NT2/D1 (cell line): ENCODE measurements at regions not wholly inside any gene's neighbourhood (a gene's known extent, or its start where the extent isn't known, plus 50 kb on each side); places are given as distances from the start of the nearest gene placed in this dataset.

Experiments used
- DNase-seq: peaks from one replicate; pipeline ENCODE4 v3.0.0-alpha.2; 2011; ENCODE audit warnings: low read depth, low spot score
- H3K27me3 ChIP-seq: 2 replicates; pipeline ENCODE4 v1.6.0; 2011; ENCODE audit warnings: mild to moderate bottlenecking; ENCODE audit not compliant: insufficient read length, insufficient read depth
- H3K36me3 ChIP-seq: 2 replicates; pipeline ENCODE4 v1.6.1; 2011; ENCODE audit warnings: mild to moderate bottlenecking, low read length, mixed read lengths; ENCODE audit not compliant: insufficient read depth, insufficient read length
- H3K4me1 ChIP-seq: 2 replicates; pipeline ENCODE4 v1.5.1; 2011; ENCODE audit not compliant: insufficient read depth, insufficient read length
- H3K4me3 ChIP-seq: 2 replicates; pipeline ENCODE4 v1.5.1; 2011; ENCODE audit warnings: low read depth; ENCODE audit not compliant: insufficient read length
- H3K9ac ChIP-seq: 2 replicates; pipeline ENCODE4 v1.6.0; 2011; ENCODE audit warnings: low read depth; ENCODE audit not compliant: insufficient read length
- H3K9me3 ChIP-seq: 2 replicates; pipeline ENCODE4 v1.5.1; 2011; ENCODE audit warnings: mild to moderate bottlenecking, low read length; ENCODE audit not compliant: insufficient read depth
- SUZ12 ChIP-seq: IDR thresholded peaks from 2 replicates; pipeline ENCODE4 v1.6.1; 2011; ENCODE audit not compliant: insufficient read length, insufficient read depth; ENCODE audit errors: extremely low read depth
- YY1 ChIP-seq: IDR thresholded peaks from 2 replicates; pipeline ENCODE4 v1.6.1; 2011; ENCODE audit not compliant: insufficient read length, insufficient read depth
- ZNF274 ChIP-seq: IDR thresholded peaks from 2 replicates; pipeline ENCODE4 v1.6.1; 2011; ENCODE audit warnings: mild to moderate bottlenecking, low read depth, low read length

- H3K27me3 ChIP-seq, result no peaks in the 10 kb centered on the region
- H3K4me1 ChIP-seq, result no peaks in the 10 kb centered on the region
- TF ChIP-seq ZNF274, result no peak
- no peak for TF ChIP-seq SUZ12
- TF ChIP-seq YY1, result no peak
- no peaks in the 10 kb centered on the region for H3K36me3 ChIP-seq
- DNase-seq, result no peak
- no peak overlapping the region for H3K9ac ChIP-seq
- H3K9me3 ChIP-seq, result no peaks in the 10 kb centered on the region
- H3K4me3 ChIP-seq, result no peak overlapping the region
These were observed 607.9 kb upstream of the USP15 start for GRCh38 chr12:61652265-61652664.

DNA sequence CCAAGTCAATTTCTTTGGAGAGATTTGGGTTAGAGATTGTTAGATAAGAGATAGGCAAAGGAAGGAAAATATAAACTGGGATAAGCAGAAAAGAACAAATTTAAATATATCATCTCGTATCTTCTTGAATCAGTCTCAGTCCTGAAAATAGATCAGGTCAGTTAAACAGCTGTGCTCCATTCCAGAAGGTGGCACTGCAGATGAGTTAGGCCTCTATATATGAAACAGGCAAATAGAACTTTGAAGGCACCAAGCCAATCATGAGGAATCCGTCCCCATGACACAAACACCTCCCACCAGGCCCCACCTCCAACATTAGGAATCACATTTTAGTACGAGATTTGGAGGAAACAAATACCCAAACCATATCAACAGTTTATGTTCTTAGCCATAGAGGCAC, 605.5 kb upstream of the USP15 start:
- H3K9ac ChIP-seq, result no peak overlapping the region
- H3K9me3 ChIP-seq, result no peaks in the 10 kb centered on the region
- H3K4me3 ChIP-seq, result no peak overlapping the region
- no peak for TF ChIP-seq ZNF274
- TF ChIP-seq SUZ12, result no peak
- no peak for TF ChIP-seq YY1
- no peak for DNase-seq
- H3K4me1 ChIP-seq, result no peaks in the 10 kb centered on the region
- no peaks in the 10 kb centered on the region for H3K27me3 ChIP-seq
- no peaks in the 10 kb centered on the region for H3K36me3 ChIP-seq

DNA sequence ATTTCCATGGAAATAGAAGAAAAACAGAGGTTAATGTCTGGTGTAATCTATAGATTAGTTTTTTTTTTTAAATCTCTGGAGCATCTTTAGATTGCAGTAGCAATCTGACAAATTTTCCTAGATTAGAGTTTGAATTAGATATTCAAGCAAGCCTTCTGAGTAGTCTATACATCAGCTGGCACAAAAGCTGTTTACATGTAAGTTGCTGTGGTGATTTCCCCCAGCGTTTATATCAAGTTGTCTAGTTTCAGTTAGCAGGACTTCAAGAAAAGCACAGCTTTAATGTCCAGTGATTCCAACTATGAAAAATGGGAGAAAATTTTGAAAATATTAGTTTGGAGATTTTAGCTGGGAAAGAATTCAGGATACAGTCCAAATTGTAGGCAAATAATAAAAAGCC, 605.0 kb upstream of the USP15 start:
- Histone ChIP-seq H3K9ac (no peak overlapping the region), H3K4me3 (no peak overlapping the region), H3K4me1 (no peaks in the 10 kb centered on the region), H3K27me3 (no peaks in the 10 kb centered on the region), H3K9me3 (no peaks in the 10 kb centered on the region), H3K36me3 (no peaks in the 10 kb centered on the region)
- no peak for DNase-seq
- no peak for TF ChIP-seq ZNF274
- no peak for TF ChIP-seq SUZ12
- TF ChIP-seq YY1, result no peak

GRCh38 chr12:61667676-61668075, 592.5 kb upstream of the USP15 start:
- H3K36me3 ChIP-seq, result no peaks in the 10 kb centered on the region
- H3K4me1 ChIP-seq, result no peaks in the 10 kb centered on the region
- H3K27me3 ChIP-seq, result no peaks in the 10 kb centered on the region
- no peak for DNase-seq
- H3K9ac ChIP-seq, result no peak overlapping the region
- TF ChIP-seq SUZ12, result no peak
- peaks cover 25% of the 10 kb centered on the region for H3K9me3 ChIP-seq
- H3K4me3 ChIP-seq, result no peak overlapping the region

GRCh38 chr12:61676520-61676919, 583.7 kb upstream of the USP15 start:
- Histone ChIP-seq H3K27me3 (no peaks in the 10 kb centered on the region), H3K9me3 (peaks cover 10% of the 10 kb centered on the region; the same call in 1 of the 2 replicates), H3K9ac (no peak overlapping the region), H3K4me1 (no peaks in the 10 kb centered on the region), H3K4me3 (no peak overlapping the region), H3K36me3 (no peaks in the 10 kb centered on the region)
- DNase-seq, result no peak
- TF ChIP-seq SUZ12, result no peak
- TF ChIP-seq ZNF274, result no peak
- no peak for TF ChIP-seq YY1

DNA sequence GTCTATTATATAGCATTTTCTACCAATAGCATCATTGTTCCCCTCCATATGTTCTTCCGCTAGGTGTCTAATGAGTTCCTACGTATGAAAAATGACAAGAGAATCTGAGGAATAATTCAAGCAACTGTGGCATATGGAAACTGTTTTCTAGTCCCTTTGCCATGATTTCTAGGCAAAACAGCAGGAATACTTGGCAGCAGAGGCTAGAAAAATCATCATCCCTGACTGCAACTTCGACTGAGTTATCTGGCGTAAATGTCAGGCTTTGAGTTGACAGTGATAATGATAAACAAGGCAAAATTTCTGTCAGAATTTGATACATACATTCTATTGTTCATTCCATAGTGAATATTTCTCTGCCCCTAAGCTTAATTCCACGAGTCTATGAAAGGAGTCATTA, 572.8 kb upstream of the USP15 start:
- no peak for DNase-seq
- no peak for TF ChIP-seq ZNF274
- no peak for TF ChIP-seq SUZ12
- TF ChIP-seq YY1, result no peak
- H3K4me1 ChIP-seq, result no peaks in the 10 kb centered on the region

GRCh38 chr12:61694214-61694613, 566.0 kb upstream of the USP15 start:
- no peak overlapping the region for H3K4me3 ChIP-seq
- no peak for TF ChIP-seq SUZ12
- TF ChIP-seq YY1, result no peak
- no peak for TF ChIP-seq ZNF274
- H3K9me3 ChIP-seq, result peaks cover 50% of the 10 kb centered on the region
- H3K27me3 ChIP-seq, result no peaks in the 10 kb centered on the region
- no peak overlapping the region for H3K9ac ChIP-seq
- DNase-seq, result no peak
- no peaks in the 10 kb centered on the region for H3K4me1 ChIP-seq
- no peaks in the 10 kb centered on the region for H3K36me3 ChIP-seq

More for the DNA sequence above, 572.8 kb upstream of the USP15 start:
- Histone ChIP-seq H3K27me3 (no peaks in the 10 kb centered on the region), H3K36me3 (no peaks in the 10 kb centered on the region), H3K9me3 (no peaks in the 10 kb centered on the region), H3K9ac (no peak overlapping the region), H3K4me3 (no peak overlapping the region)

DNA sequence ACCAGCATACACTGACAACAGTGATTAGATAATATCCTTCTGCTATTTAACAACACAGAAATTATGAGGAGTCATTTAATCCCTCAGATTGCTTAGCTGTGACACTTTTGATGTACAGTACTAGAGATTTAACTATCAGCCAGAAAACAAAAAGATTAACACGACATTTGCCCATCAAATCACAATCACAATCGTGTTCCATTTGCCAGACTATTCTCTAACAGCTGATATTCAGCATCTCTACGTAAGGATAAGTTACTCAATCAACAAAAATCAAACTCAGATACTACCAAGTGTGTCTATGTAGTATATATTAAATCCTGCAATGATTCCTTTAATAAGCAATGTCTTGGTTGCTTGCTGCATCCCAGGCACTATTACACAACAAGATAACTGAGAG, 558.7 kb upstream of the USP15 start:
- no peak for DNase-seq
- H3K4me3 ChIP-seq, result no peak overlapping the region
- H3K4me1 ChIP-seq, result no peaks in the 10 kb centered on the region
- peaks cover 29% of the 10 kb centered on the region for H3K9me3 ChIP-seq
- no peaks in the 10 kb centered on the region for H3K36me3 ChIP-seq
- TF ChIP-seq YY1 (no peak), SUZ12 (no peak), ZNF274 (no peak)
- H3K9ac ChIP-seq, result no peak overlapping the region
- no peaks in the 10 kb centered on the region for H3K27me3 ChIP-seq
